B cell (primary cell): ENCODE measurements at regions not wholly inside any gene's neighbourhood (a gene's known extent, or its start where the extent isn't known, plus 50 kb on each side); places are given as distances from the start of the nearest gene placed in this dataset.

ENCODE experiments used
- ATAC-seq: fragments of 200-7000 bp; cut with Tn5 transposase; one replicate; pipeline ENCODE4 v1.10.0; 2021; ENCODE audit warnings: low read depth, mild to moderate bottlenecking, moderate number of reproducible peaks, moderate library complexity
- CTCF ChIA-PET: fragments of 350-600 bp; sonication (Branson Sonifier 250); formaldehyde crosslinking; loops from one replicate; lab custom pipeline; 2021; ENCODE audit warnings: antibody characterized with exemption, inconsistent platforms; lab: Charles Lee
- POLR2A ChIA-PET: fragments of 350-600 bp; sonication (Branson Sonifier 250); formaldehyde crosslinking; loops from one replicate; lab custom pipeline; 2021; ENCODE audit warnings: antibody characterized with exemption; lab: Charles Lee
- DNase-seq: peaks from one replicate; pipeline ENCODE4 v3.0.0; 2013
- H2AFZ ChIP-seq: 2 replicates; pipeline ENCODE4 v1.6.1; 2012; ENCODE audit warnings: mild to moderate bottlenecking, low read depth, low read length; ENCODE audit not compliant: insufficient read depth, poor library complexity, severe bottlenecking
- H3K27ac ChIP-seq, 2 donors: 1 replicate in 1 of 2; 2 replicates in 1 of 2; pipeline ENCODE4 v1.5.1; 2012 to 2013; ENCODE audit warnings: low read length in 2 of 2, mild to moderate bottlenecking in 2 of 2, moderate library complexity in 1 of 2
- H3K27me3 ChIP-seq, 4 experiments: fragments of 200-600 bp in 1 of 4; sonication (generic) in 1 of 4; replicated peaks in 1 of 4; 1 replicate in 2 of 4; 2 replicates in 2 of 4; pipeline versions ENCODE4 v1.6.1 to v1.7.0; 2013 to 2016; ENCODE audit warnings: low read length in 3 of 4, mild to moderate bottlenecking in 2 of 4, mixed read lengths in 1 of 4, moderate library complexity in 1 of 4; ENCODE audit not compliant: insufficient read depth in 4 of 4, control insufficient read depth in 3 of 4; ENCODE audit errors: control extremely low read depth in 1 of 4
- H3K36me3 ChIP-seq, 2 experiments: replicated peaks in 1 of 2; 1 replicate in 1 of 2; 2 replicates in 1 of 2; pipeline versions ENCODE4 v1.6.1 to v1.7.1; 2013; ENCODE audit warnings: low read length in 1 of 2; ENCODE audit not compliant: insufficient read depth in 2 of 2, control insufficient read depth in 1 of 2; ENCODE audit errors: control extremely low read depth in 1 of 2, extremely low read depth in 1 of 2
- H3K4me1 ChIP-seq, 2 donors: fragments of 200-600 bp in 1 of 2; sonication (generic) in 1 of 2; 1 replicate in 1 of 2; 2 replicates in 1 of 2; pipeline versions ENCODE4 v1.5.1 to v1.6.1; 2013 to 2017; ENCODE audit warnings: low read length in 2 of 2; ENCODE audit not compliant: control insufficient read depth in 2 of 2, insufficient read depth in 2 of 2
- H3K4me2 ChIP-seq: replicated peaks from 2 replicates; pipeline ENCODE3; 2012; ENCODE audit warnings: mild to moderate bottlenecking, low read depth, low read length; ENCODE audit not compliant: poor library complexity, severe bottlenecking
- H3K4me3 ChIP-seq, 5 experiments: fragments of 200-600 bp in 1 of 5; sonication (generic) in 1 of 5; 1 replicate in 3 of 5; 2 replicates in 2 of 5; pipeline versions ENCODE4 v1.5.1 to v1.7.0; 2011 to 2016; ENCODE audit warnings: low read length in 4 of 5, mild to moderate bottlenecking in 4 of 5, low read depth in 2 of 5, control low read depth in 1 of 5, moderate library complexity in 1 of 5; ENCODE audit not compliant: insufficient read depth in 1 of 5; ENCODE audit errors: control extremely low read depth in 1 of 5, extremely low read depth in 1 of 5
- H3K79me2 ChIP-seq: fragments of 200-600 bp; sonication (generic); one replicate; pipeline ENCODE4 v1.6.0; 2016; ENCODE audit warnings: low read length; ENCODE audit not compliant: control insufficient read depth, insufficient read depth
- H3K9ac ChIP-seq: fragments of 200-600 bp; sonication (generic); 2 replicates; pipeline ENCODE4 v1.6.1; 2017; ENCODE audit warnings: mild to moderate bottlenecking, low read length, moderate library complexity
- H3K9me3 ChIP-seq, 3 donors: one replicate each; pipeline versions ENCODE4 v1.6.1 to v1.7.1; 2013; ENCODE audit warnings: low read length in 2 of 3; ENCODE audit not compliant: control insufficient read depth in 2 of 3, insufficient read depth in 1 of 3; ENCODE audit errors: control extremely low read depth in 1 of 3
- H4K20me1 ChIP-seq: 2 replicates; pipeline ENCODE4 v1.6.0; 2012; ENCODE audit warnings: mild to moderate bottlenecking, low read length; ENCODE audit not compliant: insufficient read depth, control insufficient read depth, poor library complexity, severe bottlenecking
- H3K27ac Mint-ChIP-seq: one replicate; pipeline ENCODE4 v1.8.0; 2021; ENCODE audit warnings: mixed read lengths
- H3K27me3 Mint-ChIP-seq: one replicate; pipeline ENCODE4 v1.8.0; 2021; ENCODE audit warnings: mixed read lengths
- H3K4me1 Mint-ChIP-seq: one replicate; pipeline ENCODE4 v1.8.0; 2021; ENCODE audit warnings: mixed read lengths
- H3K4me3 Mint-ChIP-seq: one replicate; pipeline ENCODE4 v1.8.0; 2021; ENCODE audit warnings: mixed read lengths
- H3K9me3 Mint-ChIP-seq: one replicate; pipeline ENCODE4 v1.8.0; 2022; ENCODE audit warnings: mixed read lengths; ENCODE audit not compliant: insufficient read depth
- EZH2 ChIP-seq: IDR thresholded peaks from 2 replicates; pipeline ENCODE4 v1.6.1; 2012; ENCODE audit warnings: borderline replicate concordance, low read depth, mild to moderate bottlenecking, moderate library complexity, low read length; ENCODE audit not compliant: insufficient read depth, poor library complexity, severe bottlenecking
- WGBS: methylation state at CpG from one replicate; pipeline ENCODE4 v1.1.5; 2013; ENCODE audit warnings: missing lambda C conversion rate; ENCODE audit not compliant: insufficient coverage; 5-methylcytosine and 5-hydroxymethylcytosine counted together
- intact Hi-C: fragments of 100-400 bp; cut with micrococcal nuclease; formaldehyde crosslinking; loops from one replicate; pipeline ENCODE4 v1.10.0; 2022
- TF ChIP-seq, protein P1 (sequence below): fragments of 200-600 bp; IDR thresholded peaks from one replicate; pipeline ENCODE4 v1.8.0; 2022; ENCODE audit warnings: antibody characterized with exemption, mild to moderate bottlenecking

DNA sequence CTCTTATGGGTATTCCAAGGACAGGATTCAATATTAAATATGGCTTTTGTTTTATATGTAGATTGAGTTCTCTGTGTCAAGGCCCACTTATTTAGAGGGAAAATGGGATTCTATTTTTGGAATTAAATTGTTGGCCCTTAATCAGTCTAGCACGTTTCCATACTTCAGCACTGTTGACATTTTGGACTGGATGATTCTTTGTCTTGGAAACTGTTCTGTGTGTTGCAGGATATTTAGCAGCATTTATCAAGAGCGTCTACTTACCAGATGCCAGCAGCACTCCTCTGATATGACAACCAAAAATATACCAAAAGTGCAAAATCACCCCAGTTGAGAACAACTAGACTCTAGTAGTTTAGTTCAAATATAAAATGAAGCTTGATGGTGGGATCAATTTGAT lies 1027.0 kb upstream of the COX7C start:
- no peak overlapping the region for H3K27ac Mint-ChIP-seq
- Histone ChIP-seq H3K79me2 (no peaks in the 10 kb centered on the region), H4K20me1 (no peaks in the 10 kb centered on the region), H2AFZ (no peak overlapping the region), H3K4me3 (no peak overlapping the region), H3K27me3 (no peaks in the 10 kb centered on the region), H3K9ac (no peak overlapping the region), H3K4me1 (no peaks in the 10 kb centered on the region), H3K9me3 (peaks cover 0 to 7% (median 0%) of the 10 kb centered on the region in 3 donors), H3K4me2 (no peak overlapping the region), H3K36me3 (no peaks in the 10 kb centered on the region), H3K27ac (no peak overlapping the region)
- WGBS: 33% methylated on average over 1 of the region's 2 CpGs
- ChIA-PET POLR2A (no interaction called here), CTCF (no interaction called here)
- no peaks in the 10 kb centered on the region for H3K27me3 Mint-ChIP-seq
- H3K4me1 Mint-ChIP-seq: no peaks in the 10 kb centered on the region
- no peak overlapping the region for H3K4me3 Mint-ChIP-seq
- DNase-seq (no peak), ATAC-seq (no peak)
- intact Hi-C loops: no loop called here
- TF ChIP-seq, protein P1, sequence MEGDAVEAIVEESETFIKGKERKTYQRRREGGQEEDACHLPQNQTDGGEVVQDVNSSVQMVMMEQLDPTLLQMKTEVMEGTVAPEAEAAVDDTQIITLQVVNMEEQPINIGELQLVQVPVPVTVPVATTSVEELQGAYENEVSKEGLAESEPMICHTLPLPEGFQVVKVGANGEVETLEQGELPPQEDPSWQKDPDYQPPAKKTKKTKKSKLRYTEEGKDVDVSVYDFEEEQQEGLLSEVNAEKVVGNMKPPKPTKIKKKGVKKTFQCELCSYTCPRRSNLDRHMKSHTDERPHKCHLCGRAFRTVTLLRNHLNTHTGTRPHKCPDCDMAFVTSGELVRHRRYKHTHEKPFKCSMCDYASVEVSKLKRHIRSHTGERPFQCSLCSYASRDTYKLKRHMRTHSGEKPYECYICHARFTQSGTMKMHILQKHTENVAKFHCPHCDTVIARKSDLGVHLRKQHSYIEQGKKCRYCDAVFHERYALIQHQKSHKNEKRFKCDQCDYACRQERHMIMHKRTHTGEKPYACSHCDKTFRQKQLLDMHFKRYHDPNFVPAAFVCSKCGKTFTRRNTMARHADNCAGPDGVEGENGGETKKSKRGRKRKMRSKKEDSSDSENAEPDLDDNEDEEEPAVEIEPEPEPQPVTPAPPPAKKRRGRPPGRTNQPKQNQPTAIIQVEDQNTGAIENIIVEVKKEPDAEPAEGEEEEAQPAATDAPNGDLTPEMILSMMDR: no peak
- TF ChIP-seq EZH2: no peak
- no peaks in the 10 kb centered on the region for H3K9me3 Mint-ChIP-seq

DNA sequence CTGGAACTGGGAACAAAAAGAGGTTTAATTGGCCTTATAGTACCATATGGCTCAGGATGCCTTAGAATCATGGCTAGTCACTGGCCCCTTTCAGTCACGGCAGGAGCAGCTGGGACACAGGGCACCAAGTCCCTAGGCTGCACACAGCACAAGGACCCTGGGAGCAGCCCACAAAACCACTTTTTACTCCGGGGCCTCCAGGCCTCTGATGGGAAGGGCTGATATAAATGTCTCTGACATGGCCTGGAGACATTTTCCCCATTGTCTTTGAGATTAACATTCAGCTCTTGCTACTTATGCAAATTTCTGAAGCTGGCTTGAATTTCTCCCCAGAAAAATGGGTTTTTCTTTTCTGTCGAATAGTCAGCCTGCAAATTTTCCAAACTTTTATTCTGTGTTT lies 1026.4 kb upstream of the COX7C start:
- Mint-ChIP-seq H3K9me3 (no peaks in the 10 kb centered on the region), H3K4me3 (no peak overlapping the region), H3K27me3 (no peaks in the 10 kb centered on the region), H3K27ac (no peak overlapping the region), H3K4me1 (no peaks in the 10 kb centered on the region)
- ChIA-PET CTCF (no interaction called here), POLR2A (no interaction called here)
- Histone ChIP-seq H3K4me3 (no peak overlapping the region), H2AFZ (no peak overlapping the region), H3K36me3 (no peaks in the 10 kb centered on the region), H3K4me1 (no peaks in the 10 kb centered on the region), H3K9ac (no peak overlapping the region), H4K20me1 (no peaks in the 10 kb centered on the region), H3K9me3 (peaks cover 0 to 7% (median 0%) of the 10 kb centered on the region in 3 donors), H3K27me3 (no peaks in the 10 kb centered on the region), H3K4me2 (no peak overlapping the region), H3K79me2 (no peaks in the 10 kb centered on the region), H3K27ac (no peak overlapping the region)
- TF ChIP-seq, protein P1: no peak
- no peak for TF ChIP-seq EZH2
- intact Hi-C loops: no loop called here
- ATAC-seq (no peak), DNase-seq (no peak)
- WGBS: 89% methylated on average over 2 of the region's 3 CpGs
